ENCODE measurements at regions not wholly inside any gene's neighbourhood (a gene's known extent, or its start where the extent isn't known, plus 50 kb on each side); places are given as distances from the start of the nearest gene placed in this dataset.

DNA sequence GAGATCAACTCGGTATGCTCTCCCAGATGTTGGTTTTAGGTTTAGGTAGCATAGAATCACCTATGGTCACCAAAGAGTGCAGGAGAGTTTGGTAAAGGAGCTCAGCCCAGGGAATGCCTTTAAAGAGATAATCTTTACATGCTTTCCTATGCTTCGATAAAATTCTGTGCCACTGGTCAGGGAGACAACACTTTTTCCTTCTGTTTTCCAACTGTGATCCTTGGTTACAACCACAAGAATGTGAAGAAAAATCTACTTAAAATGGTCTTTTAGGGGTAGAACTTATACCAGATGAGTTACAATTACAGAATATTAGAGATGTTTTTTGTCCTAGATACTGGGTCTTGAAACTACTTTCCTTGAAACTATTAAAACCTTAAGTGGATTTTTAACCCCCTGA lies 895.6 kb downstream of the TTLL7 start:
- DNase-seq (ENCODE audit: low read depth in 1 of 2, low spot score in 1 of 2) = no peak

DNA sequence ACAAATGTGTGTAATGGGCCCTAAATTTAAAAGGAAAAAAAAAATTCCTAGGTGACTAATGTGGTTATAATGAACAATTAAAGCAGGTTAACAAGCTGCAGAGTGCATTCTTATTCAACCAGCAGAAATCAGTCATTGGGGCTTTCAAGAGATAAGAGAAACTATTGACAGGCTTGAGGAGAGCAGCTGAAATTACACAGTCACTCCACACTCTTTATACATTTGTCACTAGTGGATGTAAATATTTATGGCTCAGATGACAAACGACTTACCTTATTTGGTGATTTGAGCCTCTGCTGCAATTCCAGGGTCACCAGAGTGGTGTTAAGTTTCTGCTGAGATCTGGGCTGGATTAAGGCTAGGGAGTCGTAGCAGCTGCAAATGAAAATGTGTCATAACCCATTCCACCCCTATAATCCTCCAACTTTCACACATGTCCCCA lies 896.3 kb downstream of the TTLL7 start:
- DNase-seq (ENCODE audit: low read depth in 1 of 2, low spot score in 1 of 2) = no peak

DNA sequence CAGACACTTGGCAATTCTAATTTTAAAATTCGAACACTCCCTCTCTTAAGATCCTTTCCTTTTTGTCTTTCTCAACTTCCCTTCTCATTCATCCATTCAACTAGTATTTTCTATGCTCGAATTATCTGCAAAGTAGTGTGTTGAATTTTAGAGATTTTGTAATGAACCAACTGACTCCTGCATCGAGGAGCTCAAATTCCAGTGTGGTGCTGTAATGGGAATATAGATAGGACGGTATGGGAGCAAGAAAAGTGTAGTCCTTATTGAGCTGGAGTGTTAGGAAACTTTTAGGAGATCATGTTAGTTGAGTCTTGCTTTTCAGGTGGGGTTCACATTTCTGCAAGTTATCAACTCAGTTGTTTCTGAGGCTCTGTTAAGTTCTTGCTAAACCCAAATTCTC lies 897.5 kb downstream of the TTLL7 start:
- DNase-seq (ENCODE audit: low read depth in 1 of 2, low spot score in 1 of 2) = no peak

DNA sequence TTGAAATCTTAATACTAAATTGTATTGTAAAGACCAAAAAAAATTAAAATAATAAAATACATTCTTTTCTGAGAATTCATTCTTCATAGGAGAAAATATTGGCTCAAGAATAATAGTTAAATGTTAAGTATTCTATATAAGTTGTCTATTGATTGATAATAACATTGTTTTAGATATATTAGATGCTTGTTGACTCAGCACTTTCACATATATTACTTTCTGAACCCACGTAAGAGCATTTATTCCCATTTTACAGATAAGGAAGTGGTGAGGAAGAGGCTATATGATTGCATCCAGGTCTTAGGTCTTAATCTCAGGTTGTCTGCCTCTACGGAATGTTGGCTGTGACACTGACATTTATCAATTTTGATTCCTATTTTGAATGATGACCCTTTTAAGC lies 898.8 kb downstream of the TTLL7 start:
- DNase-seq (ENCODE audit: low read depth in 1 of 2, low spot score in 1 of 2) = no peak

DNA sequence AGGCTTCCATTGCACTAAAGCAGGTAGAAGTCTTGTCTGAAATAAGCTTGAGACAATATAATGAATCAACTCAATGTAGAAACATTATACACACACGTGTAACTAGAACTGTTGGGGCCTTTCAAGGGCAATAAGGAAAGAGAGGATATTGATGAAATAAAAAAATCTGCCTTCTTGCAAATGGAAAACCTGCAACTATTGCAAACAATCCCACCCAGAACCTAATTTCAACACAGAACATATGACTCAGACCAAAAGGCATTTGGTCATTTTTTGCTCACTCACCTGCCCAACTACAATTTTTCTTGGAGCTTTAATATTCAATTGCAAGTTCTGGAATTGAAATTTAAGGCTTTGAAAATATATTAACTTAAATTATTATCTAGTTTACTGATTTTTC lies 900.1 kb downstream of the TTLL7 start:
- no peak for DNase-seq (ENCODE audit: low read depth in 1 of 2, low spot score in 1 of 2)

DNA sequence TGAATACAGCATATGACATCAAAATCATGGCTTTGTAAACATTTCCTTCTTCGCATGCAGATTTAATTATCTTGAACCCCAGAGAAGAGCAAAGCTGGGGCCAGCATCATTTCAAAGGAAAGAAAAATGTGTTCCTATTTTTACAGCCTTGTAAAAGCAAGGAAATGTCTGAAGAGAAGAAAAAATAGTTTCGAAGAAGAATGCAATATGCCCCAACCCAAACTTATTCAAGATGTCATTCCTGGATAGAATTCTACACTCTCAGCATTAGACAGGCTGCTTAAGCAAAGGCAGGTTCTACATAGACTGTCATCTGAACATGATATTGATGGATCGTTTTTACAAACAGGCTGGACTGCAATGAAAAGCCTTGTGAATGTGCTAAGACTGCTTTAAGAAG lies 900.8 kb downstream of the TTLL7 start:
- DNase-seq (ENCODE audit: low read depth in 1 of 2, low spot score in 1 of 2) = no peak

DNA sequence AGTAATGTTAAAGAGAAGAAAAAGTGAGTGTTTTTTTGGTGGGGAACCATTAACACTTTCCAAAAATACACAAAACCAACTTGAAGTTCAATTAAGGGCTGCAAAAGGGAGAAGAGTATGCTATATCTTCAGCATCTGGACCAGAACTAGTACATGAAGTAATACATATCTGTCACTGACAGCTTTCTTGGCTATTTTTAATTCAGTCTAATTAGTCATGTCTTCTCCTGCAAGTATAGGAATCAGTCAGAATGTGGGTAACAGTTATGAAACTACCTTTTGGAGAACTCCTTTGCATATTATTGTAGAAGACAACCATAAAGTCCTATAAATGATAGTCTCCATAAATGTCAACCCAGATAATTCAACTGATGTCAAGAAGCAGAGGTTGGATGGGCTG lies 901.2 kb downstream of the TTLL7 start:
- DNase-seq (ENCODE audit: low read depth in 1 of 2, low spot score in 1 of 2) = no peak

DNA sequence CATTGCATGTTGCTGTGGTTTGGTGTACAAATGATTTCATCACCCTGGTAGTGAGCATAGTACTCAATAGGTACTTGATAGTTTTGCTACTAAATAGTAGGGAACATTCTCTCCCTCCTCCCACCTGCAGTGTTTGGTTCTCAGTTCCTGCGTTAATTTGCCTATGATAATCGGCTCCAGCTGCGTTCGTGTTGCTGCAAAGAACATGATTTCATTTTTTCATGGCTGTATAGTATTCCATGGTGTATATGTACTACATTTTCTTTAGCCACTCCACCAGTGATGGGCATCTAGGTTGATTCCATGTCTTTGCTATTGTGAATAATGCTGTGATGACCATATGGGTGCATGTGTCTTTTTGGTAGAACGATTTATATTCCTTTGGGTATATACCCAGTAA lies 903.4 kb downstream of the TTLL7 start:
- no peak for DNase-seq (ENCODE audit: low read depth in 1 of 2, low spot score in 1 of 2)

DNA sequence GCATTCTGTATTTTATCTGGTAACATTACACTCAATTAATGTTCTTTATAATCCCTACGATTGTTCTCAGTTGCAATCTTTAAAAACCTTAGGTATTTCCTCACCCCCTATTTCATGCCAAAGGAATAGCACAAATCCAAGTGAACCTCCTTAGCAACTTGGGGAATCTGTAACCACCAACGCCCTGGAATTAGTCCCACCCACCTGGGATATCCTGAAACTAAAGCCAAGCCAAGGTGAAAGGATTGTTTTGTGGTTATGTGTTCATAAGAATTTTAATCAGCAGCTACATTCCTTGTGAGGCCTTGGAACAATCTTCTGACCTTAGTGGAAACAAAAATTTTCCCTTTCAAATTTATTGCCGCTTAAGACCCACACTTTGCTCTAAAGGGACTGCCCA lies 908.7 kb downstream of the TTLL7 start:
- no peak for DNase-seq (ENCODE audit: low read depth in 1 of 2, low spot score in 1 of 2)

DNA sequence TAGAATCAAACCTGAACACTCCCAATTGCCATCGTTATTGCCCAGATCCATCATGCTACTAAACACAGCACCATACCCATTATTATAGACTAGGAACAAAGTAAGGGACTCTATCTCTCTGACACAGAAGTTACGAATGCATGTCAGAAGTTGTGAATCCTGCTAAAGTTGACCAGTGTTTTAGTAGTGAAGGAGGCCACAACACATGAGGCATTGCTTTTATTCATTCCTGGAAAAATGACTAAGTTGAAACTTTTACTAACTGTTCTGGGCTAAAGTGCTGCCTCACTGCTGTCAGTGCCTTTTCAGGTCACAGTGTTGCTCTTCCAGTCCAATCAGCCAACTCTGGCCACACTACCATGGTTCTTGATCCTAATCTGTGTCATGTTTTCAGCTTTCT lies 911.1 kb downstream of the TTLL7 start:
- DNase-seq (ENCODE audit: low read depth in 1 of 2, low spot score in 1 of 2) = no peak

DNA sequence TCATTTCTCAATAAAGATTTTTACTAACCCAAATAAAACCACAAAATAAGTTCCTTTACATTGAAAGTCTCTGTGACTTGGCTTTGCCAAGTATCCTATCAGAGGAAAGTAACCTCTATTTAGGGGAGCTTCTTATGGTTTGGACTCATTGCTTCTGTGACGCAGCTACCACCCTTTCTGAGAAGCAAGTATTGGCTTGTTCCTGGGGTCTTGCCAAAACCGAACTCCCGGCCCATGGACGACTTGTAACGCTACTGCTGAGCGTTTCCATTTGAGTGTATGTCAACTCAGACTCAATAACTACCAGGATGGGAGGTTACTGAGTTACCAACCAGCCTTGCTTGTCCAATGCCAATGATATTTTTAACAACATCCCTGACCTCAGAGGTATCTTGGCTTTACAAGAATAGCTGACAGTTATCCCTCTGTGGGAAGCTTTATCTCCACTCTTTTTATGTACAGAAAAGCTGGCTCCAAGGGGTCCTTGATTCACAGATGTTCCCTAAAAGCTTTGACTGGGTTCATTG lies 911.9 kb downstream of the TTLL7 start:
- DNase-seq (ENCODE audit: low read depth in 1 of 2, low spot score in 1 of 2) = no peak

DNA sequence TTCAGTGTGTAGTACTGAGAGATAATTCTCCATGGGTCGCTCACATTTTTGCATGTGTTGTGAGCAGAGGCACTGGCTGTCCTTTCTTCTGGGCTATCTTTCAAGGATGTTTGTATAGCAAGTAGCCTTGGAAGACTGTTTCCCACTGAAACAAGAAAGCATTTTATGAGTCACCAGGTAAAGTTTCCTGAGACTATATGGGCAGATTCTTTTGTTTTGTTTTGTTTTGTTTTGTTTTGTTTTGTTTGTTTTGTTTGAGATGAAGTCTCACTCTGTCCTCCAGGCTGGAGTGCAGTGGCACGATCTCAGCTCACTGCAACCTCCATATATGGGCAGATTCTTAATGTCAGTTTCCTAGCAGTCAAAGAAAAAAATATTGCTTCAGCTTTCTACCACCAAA lies 912.6 kb downstream of the TTLL7 start:
- DNase-seq (ENCODE audit: low read depth in 1 of 2, low spot score in 1 of 2) = no peak

DNA sequence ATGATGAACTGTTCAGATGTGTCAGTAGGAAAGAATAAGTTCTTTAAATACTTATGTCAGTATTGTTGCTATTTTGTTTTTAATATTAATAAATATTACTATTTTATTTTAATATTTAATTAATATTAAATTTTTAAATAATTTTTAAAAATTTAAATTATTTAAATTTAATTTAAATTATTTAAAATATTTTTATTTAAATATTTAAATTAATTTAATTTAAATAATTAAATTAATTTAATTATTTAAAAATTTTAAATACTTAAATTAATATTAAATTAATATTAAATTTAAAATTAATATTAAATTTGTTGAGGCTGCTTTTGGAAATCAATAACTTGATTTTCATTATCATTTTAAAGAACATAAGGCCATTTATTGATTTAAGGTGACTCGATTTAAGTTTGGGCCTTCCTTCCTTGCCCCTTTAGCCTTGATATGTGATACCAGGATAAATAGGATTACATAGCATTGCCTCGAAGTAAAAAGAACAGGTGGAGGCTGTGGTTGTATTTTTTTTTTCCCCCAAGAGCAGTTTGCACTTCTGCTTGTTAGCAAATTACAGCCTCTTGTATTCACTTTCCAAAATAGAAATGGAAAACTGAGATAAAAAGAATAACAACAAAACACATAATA lies 915.2 kb downstream of the TTLL7 start:
- no peak for DNase-seq (ENCODE audit: low read depth in 1 of 2, low spot score in 1 of 2)

DNA sequence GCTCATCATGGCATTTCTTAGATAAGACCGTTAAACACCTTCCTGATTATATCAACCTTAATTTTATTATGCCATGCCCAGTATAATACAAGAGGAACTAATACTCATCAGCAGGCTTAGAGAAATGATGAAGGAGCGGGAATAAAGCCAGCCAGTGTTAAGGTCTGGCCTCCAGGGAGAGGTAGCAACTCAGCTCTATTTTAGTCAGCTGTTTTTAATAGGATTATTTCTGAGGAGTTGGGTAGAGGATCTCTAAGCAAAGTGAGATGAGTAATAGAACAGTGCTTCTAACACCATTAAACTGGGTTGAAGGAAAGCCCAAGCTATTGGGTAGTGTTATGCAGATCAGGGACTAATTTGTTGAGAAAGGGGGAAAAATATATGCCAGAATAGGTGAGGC lies 921.5 kb downstream of the TTLL7 start:
- DNase-seq (ENCODE audit: low read depth in 1 of 2, low spot score in 1 of 2) = no peak

DNA sequence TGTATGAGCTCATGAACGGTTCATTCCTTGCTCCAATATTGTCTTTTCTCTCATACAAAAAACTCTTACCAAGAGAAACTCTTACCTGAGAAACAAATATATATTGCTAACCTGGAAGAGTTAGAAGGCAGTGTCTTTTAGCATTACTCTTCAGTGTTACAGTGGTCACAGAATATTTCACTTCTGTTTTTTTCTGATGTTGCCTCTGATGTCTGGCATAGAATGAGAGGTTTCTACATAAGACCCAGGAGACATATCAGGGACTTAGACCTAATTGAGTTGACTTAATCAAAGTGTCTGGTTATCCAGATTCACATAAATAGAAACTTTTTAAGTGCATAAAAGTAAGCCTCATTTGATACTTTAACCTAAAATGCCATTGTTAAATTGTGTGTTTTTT lies 923.8 kb downstream of the TTLL7 start:
- no peak for DNase-seq (ENCODE audit: low read depth in 1 of 2, low spot score in 1 of 2)

DNA sequence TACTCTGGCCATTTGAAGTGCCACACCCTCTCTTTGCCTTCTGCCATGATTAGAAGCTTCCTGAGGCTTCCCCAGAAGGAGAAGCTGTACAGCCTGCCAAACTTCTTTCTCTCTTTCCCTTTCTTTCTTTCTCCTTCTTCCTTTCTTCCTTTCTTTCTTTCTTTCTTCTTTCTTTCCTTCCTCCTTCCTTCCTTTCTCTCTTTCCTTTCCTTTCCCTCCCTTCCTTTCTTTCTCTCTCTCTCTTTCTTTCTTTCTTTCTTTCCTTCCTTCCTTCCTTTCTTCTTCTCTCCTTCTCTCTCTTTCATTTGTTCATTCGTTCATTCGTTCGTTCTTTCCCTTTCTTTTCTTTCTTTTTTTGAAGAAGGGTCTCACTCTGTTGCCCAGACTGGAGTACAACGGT lies 931.0 kb downstream of the TTLL7 start:
- DNase-seq (ENCODE audit: low read depth in 1 of 2, low spot score in 1 of 2) = no peak

DNA sequence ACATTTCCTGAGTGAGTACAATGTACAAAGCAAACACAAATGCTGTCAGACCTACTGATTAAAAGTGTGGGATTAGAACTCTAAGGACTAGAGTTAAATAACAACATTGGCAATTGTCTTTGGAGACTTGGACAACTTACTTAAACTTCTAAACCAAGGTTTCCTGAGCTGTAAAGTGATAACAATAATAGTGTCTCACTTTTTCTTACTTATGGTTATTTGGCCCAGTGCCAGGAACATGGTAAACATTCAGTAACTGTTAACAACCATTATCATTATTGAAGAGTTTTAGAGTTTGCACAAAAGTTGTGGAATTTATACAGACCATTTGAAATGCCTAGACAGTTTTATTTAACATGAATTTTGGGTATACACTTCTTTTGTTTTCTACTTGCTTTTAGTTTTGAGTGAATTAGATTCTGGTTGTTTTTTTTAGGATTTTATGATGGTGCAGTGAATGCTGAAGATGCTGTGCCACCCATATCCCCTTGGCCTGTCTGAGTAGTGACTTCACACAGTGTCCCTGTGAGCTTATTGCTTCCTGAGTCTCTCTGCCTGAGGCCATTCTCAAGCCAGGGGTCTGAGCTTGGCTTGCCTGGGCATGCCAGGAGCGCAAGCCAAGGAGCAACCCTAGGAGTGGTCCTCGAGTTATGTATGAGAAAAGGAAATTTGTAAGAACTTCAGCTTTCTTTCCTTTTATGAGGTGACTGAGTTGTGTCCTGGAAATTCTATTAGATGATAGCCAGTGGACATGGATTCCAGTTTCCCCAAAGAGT lies 932.8 kb downstream of the TTLL7 start:
- no peak for DNase-seq (ENCODE audit: low read depth in 1 of 2, low spot score in 1 of 2)

DNA sequence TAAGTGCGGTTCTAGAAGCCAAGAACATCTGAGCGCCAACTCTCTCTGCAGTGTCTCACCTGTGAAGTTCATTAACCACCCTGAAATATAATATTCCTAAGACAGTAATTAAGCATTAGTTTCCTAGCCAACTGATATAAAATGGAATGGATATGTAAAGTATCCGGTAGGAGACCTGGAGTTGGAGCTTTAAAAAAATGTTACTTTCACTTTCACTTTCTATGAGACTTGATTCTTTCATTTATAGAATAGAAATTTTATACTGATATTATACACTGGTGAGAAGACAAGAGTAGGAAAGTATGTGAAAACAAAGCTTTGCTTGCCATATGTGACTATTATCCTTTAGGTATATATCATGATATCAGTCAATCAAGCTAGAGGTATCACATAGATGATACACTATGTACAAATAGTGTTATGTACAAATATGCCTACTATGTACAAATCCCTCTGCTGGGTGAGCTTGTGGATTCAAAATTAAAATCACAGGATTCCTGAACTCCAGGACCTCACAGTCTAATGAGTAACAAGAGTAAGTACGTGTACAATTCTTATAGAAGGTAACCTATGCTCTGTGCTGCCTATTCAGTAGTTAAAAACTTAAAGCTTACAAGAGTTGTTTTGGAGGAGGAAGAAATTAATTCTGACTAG lies 934.2 kb downstream of the TTLL7 start:
- DNase-seq (ENCODE audit: low read depth in 1 of 2, low spot score in 1 of 2) = no peak

DNA sequence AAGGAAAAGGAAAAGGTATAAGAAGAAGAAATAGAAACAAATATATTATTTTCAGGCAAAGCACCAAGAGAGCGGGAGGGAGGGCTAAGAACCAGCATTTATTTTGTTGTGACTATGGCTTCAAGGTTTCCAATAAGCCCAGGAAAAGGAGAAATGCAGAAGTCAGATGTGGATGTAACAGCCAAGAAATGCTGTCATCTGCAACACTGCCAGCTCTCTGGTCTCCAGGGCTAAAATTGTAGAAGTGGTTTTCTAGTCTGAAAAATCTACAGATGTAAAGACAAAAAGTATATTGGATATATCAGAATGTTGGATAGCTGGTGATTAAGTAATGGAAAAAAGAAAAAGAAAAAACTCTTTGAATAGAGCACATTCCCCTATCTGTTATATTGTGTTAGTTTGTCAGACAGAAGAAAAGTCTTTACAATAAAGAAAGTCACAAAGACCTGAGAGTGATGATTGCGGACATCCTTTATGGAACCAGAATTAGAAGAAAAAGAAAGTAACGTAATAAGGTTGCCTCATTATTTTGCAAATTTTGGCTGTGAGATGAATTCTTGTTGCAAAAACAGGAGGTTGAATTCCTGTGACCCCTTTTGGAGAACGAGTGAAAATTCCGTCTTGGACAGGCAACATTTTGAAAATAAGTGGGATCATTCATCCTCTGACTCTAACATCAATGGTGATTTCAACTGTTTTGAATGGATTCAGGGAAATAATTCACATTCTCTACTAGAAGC lies 938.1 kb downstream of the TTLL7 start:
- DNase-seq (ENCODE audit: low read depth in 1 of 2, low spot score in 1 of 2) = no peak

DNA sequence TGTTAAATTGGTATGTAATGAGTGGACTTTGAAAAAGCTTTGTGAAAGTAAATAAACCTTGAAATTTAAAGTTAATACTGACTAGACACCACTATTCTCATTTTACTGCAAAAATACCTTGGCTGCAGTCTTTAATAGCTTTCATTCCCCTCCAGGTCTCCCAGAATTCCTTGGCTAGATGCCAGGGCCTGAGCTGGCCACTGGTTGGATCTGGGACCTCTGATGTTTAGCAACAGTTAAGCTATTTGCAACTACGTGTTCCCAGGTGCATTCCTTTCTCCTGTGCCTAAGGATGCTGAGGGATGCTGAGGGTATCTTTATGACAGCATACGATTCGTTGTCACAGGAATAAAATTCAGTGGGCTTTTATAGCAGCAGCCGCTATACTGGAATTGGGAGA lies 938.7 kb downstream of the TTLL7 start:
- no peak for DNase-seq (ENCODE audit: low read depth in 1 of 2, low spot score in 1 of 2)

DNA sequence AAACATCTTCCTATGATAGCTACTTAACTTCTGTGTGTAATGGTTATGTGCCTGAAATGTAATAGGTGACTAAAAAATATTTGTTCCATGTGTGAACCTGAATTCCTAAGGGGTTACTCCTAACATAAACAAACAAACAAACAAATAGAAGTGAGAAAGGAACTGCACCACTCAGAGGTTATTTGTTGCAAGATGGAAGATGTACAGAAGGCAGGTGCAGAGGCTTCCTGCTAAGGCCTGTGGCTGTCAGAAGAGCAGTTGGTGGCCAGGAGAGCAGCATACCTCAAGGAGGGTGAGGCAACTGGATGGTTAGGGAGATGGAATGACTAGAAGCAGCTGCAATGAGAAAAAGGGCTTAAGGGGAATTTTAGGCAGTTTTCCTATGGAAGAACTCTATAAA lies 940.6 kb downstream of the TTLL7 start:
- DNase-seq (ENCODE audit: low read depth in 1 of 2, low spot score in 1 of 2) = no peak

All from activated CD4-positive, alpha-beta T cell treated with anti-CD3 and anti-CD28 coated beads, Interleukin-2, amount 50 U/mL, for 24 hours (primary cell).